ENCODE measurements at regions not wholly inside any gene's neighbourhood (a gene's known extent, or its start where the extent isn't known, plus 50 kb on each side); places are given as distances from the start of the nearest gene placed in this dataset.

GRCh38 chr3:28844298-28845005 is 436.4 kb upstream of the RBMS3 start:
- TF ChIP-seq CTCF (IDR thresholded peaks at IDR 0.05; ENCODE audit: low read depth, low read length, poor library complexity, severe bottlenecking) (no peak), EZH2phosphoT487 (IDR thresholded peaks at IDR 0.05; ENCODE audit: borderline replicate concordance, low read length) (no peak)

Measured in DOHH2 (cell line).